ENCODE measurements at regions not wholly inside any gene's neighbourhood (a gene's known extent, or its start where the extent isn't known, plus 50 kb on each side); places are given as distances from the start of the nearest gene placed in this dataset.

DNA sequence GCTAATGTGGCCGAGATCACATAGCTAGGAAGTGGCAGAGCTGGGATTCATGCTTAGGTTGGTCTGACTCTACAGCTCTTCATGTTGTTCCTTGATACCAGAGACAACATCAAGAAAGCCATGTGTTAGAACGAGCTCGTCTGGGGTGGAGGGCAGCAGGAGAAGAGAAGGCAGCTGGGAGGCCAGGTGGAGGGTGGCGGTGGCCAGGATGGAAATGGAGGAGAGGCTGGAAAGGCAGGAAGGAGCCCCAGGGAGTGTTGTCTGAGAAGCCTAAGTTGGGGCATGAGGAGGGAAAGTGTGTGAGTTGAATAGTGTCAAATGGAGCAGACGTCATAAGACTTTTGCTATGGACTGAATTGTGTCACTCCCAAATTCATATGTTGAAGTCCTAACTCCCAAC lies 315.3 kb downstream of the GADD45G start:
- TF ChIP-seq, protein P1, sequence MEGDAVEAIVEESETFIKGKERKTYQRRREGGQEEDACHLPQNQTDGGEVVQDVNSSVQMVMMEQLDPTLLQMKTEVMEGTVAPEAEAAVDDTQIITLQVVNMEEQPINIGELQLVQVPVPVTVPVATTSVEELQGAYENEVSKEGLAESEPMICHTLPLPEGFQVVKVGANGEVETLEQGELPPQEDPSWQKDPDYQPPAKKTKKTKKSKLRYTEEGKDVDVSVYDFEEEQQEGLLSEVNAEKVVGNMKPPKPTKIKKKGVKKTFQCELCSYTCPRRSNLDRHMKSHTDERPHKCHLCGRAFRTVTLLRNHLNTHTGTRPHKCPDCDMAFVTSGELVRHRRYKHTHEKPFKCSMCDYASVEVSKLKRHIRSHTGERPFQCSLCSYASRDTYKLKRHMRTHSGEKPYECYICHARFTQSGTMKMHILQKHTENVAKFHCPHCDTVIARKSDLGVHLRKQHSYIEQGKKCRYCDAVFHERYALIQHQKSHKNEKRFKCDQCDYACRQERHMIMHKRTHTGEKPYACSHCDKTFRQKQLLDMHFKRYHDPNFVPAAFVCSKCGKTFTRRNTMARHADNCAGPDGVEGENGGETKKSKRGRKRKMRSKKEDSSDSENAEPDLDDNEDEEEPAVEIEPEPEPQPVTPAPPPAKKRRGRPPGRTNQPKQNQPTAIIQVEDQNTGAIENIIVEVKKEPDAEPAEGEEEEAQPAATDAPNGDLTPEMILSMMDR (IDR thresholded peaks at IDR 0.05; ENCODE audit: control insufficient read depth, insufficient read depth, low read depth, low read length, missing control alignments), result no peak
- DNase-seq (ENCODE audit: low read depth), result no peak
- H3K4me3 ChIP-seq (ENCODE audit: control insufficient read depth, low read depth, low read length), result no peak overlapping the region

DNA sequence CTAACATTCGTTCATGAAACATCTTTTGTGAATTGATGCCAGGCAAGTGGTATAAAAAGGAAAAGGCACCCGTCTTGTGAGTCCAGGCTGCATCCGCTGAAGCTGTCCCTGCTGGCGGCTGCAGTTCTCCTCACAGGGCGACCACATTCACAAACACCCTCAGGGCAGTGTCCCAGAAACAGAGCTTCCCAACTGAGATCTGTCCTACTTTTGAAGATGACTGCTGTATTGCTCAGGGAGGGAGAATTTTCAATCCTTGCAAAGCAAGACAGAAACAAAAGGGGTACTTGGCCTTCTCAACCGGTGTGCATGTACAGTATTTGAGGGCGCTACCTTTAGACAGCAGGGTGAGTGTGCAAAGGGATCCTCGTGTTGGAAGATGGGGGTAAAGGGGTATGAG lies 316.1 kb downstream of the GADD45G start:
- TF ChIP-seq, protein P1 (IDR thresholded peaks at IDR 0.05; ENCODE audit: control insufficient read depth, insufficient read depth, low read depth, low read length, missing control alignments), result no peak
- no peak for DNase-seq (ENCODE audit: low read depth)
- no peak overlapping the region for H3K4me3 ChIP-seq (ENCODE audit: control insufficient read depth, low read depth, low read length)

DNA sequence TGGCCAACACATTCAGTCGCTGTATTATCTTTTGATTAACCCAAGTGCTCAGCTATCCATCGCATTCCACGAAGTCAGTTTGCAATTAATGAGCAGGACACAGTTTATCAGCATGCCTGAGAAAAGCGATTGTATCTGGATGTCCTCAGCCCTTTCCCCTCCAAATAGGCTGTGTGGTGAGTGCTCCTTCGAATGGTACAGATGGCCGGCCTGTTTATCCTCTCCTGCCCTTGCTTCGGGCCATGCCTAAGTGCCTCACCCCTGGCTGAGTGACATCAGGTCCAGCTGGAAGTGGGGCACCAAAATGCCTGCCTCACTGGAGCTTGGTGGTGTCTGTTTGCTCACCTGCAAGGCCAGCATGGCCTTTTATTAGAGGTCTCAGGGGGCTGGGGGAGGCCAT lies 317.3 kb downstream of the GADD45G start:
- TF ChIP-seq, protein P1 (IDR thresholded peaks at IDR 0.05; ENCODE audit: control insufficient read depth, insufficient read depth, low read depth, low read length, missing control alignments), result no peak
- DNase-seq (ENCODE audit: low read depth), result no peak

DNA sequence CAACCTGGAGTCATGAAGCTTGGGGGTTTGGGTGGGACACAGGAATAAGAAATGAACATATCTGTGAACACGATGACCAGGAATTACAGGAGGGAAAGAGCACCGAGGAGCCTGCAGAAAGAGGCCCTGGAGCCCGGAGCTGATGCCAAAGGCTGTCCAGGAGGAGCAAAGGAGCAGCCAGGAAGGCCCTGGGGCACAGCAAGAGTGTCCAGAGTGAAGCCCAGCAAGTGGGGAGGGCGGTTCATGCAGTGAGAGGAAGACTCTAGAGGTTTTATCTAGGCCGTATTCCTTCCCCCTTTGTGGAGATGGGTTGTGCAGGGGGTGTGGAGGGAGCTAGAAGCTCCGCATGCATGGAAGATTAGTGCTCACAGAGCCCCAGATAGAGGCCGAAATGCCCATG lies 318.4 kb downstream of the GADD45G start:
- no peak for DNase-seq (ENCODE audit: low read depth)
- no peak overlapping the region for H3K4me3 ChIP-seq (ENCODE audit: control insufficient read depth, low read depth, low read length)
- TF ChIP-seq, protein P1 (IDR thresholded peaks at IDR 0.05; ENCODE audit: control insufficient read depth, insufficient read depth, low read depth, low read length, missing control alignments), result no peak

More for the DNA sequence above, 317.3 kb downstream of the GADD45G start:
- no peak overlapping the region for H3K4me3 ChIP-seq (ENCODE audit: control insufficient read depth, low read depth, low read length)

DNA sequence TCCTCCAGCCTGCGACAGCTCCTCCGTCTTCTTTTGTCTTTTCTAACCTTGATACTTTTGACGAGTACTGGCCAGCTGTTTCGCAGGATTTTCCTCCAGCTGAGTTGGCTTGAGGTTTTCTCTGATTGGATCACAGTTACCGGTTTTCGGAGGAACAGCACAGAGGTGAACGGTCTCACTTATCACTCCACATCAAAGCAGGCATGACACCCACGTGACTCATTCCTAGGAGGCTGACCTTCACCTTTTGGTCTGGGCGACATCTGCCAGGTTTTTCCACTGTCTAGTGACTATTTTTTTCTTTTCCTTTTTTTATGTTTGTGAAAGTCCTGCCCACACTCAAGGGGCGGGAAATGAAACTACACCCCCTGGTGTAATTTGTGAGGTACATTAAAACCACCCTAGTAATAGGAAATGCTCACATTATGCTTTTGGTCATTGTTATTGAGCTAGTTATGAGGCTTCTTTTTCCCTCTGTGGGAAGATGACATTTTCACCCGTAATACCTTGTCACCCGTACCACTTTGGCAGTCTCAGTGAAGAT lies 319.2 kb downstream of the GADD45G start:
- TF ChIP-seq, protein P1 (IDR thresholded peaks at IDR 0.05; ENCODE audit: control insufficient read depth, insufficient read depth, low read depth, low read length, missing control alignments), result no peak
- DNase-seq (ENCODE audit: low read depth), result no peak
- no peak overlapping the region for H3K4me3 ChIP-seq (ENCODE audit: control insufficient read depth, low read depth, low read length)

DNA sequence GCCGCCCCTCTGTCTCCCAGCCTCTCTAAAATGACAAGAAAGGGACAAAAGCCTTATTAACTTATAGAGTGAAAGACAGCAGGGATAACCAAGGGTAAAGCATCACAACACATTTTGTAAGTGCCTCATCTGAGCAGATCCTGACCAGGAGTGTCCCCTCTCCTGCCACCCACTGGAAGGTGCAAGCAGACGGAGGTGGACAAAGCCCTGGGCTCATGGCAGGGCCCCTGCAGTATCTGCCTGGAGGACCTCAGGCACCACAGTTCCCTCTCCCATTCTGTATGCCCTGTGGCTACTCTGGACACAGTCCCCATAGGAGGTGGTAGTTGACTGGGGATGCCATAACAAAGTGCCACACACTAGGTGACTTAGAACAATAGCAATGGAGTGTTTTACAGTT lies 319.8 kb downstream of the GADD45G start:
- no peak for DNase-seq (ENCODE audit: low read depth)
- TF ChIP-seq, protein P1 (IDR thresholded peaks at IDR 0.05; ENCODE audit: control insufficient read depth, insufficient read depth, low read depth, low read length, missing control alignments), result no peak
- H3K4me3 ChIP-seq (ENCODE audit: control insufficient read depth, low read depth, low read length), result no peak overlapping the region

DNA sequence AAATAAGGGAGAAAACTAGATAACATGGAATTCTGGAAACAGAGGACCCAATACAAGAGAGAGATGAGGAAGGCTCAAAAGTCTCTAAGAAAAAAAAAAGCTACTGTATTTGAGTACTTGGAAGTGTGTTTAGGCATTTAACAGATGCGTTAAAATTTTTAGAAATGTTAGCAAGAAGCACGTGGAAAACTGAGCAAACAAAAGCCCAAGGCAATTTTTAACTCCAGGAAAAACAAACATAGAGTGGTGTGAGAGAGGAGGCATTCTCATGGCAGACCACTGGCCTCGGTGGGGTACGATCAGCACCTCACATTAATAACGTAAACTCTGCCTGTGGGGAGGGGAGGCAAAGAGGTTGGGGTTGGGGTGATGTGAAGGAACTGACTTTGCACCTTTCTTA lies 321.4 kb downstream of the GADD45G start:
- TF ChIP-seq, protein P1 (IDR thresholded peaks at IDR 0.05; ENCODE audit: control insufficient read depth, insufficient read depth, low read depth, low read length, missing control alignments), result no peak
- DNase-seq (ENCODE audit: low read depth), result no peak
- no peak overlapping the region for H3K4me3 ChIP-seq (ENCODE audit: control insufficient read depth, low read depth, low read length)
